ENCODE measurements at regions not wholly inside any gene's neighbourhood (a gene's known extent, or its start where the extent isn't known, plus 50 kb on each side); places are given as distances from the start of the nearest gene placed in this dataset.

DNA sequence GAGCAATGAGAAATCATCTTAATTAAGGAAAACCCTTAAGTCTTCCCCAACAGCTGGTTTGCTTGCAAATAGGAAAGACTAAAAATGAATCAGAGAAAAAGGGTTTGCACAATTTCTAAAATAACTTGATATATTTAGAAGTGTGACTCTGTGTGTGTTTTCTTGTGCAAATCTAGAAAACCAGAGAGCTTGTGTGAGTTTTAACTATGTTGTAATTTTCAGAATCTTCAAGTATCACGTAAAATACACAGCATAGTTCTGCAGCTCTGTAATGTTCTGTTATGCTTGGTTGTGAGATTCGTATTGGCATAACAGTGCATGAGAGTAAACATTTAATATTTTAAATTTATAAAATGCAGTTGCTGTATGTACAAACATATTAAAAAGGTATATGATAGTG, 74.7 kb upstream of the GAP43 start:
- no TSS peak for BruUV-seq (replicated peaks)
- no peak overlapping the region for H3K27ac Mint-ChIP-seq (ENCODE audit: low read depth, unreplicated experiment)
- no peaks in the 10 kb centered on the region for H3K36me3 Mint-ChIP-seq (ENCODE audit: insufficient read depth, unreplicated experiment)
- H3K4me3 Mint-ChIP-seq (ENCODE audit: unreplicated experiment), result no peak overlapping the region
- H3K27me3 Mint-ChIP-seq (ENCODE audit: insufficient read depth, unreplicated experiment), result peaks cover 18% of the 10 kb centered on the region
- TF ChIP-seq, protein P1, sequence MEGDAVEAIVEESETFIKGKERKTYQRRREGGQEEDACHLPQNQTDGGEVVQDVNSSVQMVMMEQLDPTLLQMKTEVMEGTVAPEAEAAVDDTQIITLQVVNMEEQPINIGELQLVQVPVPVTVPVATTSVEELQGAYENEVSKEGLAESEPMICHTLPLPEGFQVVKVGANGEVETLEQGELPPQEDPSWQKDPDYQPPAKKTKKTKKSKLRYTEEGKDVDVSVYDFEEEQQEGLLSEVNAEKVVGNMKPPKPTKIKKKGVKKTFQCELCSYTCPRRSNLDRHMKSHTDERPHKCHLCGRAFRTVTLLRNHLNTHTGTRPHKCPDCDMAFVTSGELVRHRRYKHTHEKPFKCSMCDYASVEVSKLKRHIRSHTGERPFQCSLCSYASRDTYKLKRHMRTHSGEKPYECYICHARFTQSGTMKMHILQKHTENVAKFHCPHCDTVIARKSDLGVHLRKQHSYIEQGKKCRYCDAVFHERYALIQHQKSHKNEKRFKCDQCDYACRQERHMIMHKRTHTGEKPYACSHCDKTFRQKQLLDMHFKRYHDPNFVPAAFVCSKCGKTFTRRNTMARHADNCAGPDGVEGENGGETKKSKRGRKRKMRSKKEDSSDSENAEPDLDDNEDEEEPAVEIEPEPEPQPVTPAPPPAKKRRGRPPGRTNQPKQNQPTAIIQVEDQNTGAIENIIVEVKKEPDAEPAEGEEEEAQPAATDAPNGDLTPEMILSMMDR (IDR thresholded peaks at IDR 0.05; ENCODE audit: unreplicated experiment), result no peak
- POLR2A ChIA-PET, result no interaction called here
- no peak for DNase-seq (ENCODE audit: unreplicated experiment)
- CTCF ChIA-PET, result no interaction called here
- no peaks in the 10 kb centered on the region for H3K4me1 Mint-ChIP-seq (ENCODE audit: insufficient read depth, unreplicated experiment)
- H3K9me3 Mint-ChIP-seq (ENCODE audit: unreplicated experiment), result no peaks in the 10 kb centered on the region
- intact Hi-C loops (cut with micrococcal nuclease), result no loop called here

DNA sequence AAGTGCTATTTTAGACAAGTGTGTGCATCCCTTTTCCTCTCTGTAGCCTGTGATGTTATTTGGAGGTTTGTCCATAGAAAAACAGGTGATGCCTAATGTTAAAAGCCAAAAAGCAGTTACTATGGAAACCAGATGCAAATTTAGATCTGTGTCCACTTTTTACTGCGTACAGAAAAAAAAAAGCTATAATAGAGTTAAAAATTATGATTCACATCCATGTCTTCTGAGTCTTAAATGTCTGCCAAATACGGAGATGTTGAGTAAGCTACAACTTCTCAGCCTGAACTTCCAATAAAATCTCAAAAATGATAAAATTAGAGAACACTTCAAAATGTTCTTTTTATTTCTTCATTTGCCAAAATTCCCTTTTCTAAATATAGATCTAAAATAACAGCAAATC, 74.2 kb upstream of the GAP43 start:
- H3K4me3 Mint-ChIP-seq (ENCODE audit: unreplicated experiment), result no peak overlapping the region
- BruUV-seq (replicated peaks), result no TSS peak
- POLR2A ChIA-PET, result no interaction called here
- no peaks in the 10 kb centered on the region for H3K9me3 Mint-ChIP-seq (ENCODE audit: unreplicated experiment)
- CTCF ChIA-PET, result no interaction called here
- H3K27me3 Mint-ChIP-seq (ENCODE audit: insufficient read depth, unreplicated experiment), result peaks cover 23% of the 10 kb centered on the region
- intact Hi-C loops (cut with micrococcal nuclease), result no loop called here
- no peak overlapping the region for H3K27ac Mint-ChIP-seq (ENCODE audit: low read depth, unreplicated experiment)
- H3K36me3 Mint-ChIP-seq (ENCODE audit: insufficient read depth, unreplicated experiment), result no peaks in the 10 kb centered on the region
- H3K4me1 Mint-ChIP-seq (ENCODE audit: insufficient read depth, unreplicated experiment), result no peaks in the 10 kb centered on the region
- no peak for DNase-seq (ENCODE audit: unreplicated experiment)
- TF ChIP-seq, protein P1 (IDR thresholded peaks at IDR 0.05; ENCODE audit: unreplicated experiment), result no peak

DNA sequence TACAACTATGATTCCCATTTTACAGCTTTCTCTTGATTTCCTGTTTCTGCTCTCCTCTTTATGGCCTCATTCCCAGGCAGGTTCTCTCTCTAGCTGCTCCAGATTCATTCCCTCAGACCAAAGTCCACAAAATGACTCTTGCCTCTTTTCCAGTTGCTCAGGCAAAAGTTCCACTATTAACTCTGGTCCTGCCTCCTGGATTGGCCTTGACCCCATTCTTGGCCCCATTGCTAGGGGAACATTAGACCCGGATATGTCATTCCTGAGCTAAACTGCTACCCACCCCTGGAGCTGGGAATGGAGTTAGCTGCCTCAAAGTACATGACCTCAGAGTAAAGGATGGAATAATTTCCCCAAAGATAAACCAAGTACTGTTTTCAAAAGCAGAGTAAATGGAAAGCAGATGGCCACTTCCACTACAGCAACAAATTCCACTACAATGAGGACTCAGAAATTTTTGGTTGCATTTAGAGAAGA, 73.0 kb upstream of the GAP43 start:
- no peaks in the 10 kb centered on the region for H3K9me3 Mint-ChIP-seq (ENCODE audit: unreplicated experiment)
- H3K27me3 Mint-ChIP-seq (ENCODE audit: insufficient read depth, unreplicated experiment), result peaks cover 24% of the 10 kb centered on the region
- no peaks in the 10 kb centered on the region for H3K36me3 Mint-ChIP-seq (ENCODE audit: insufficient read depth, unreplicated experiment)
- POLR2A ChIA-PET, result no interaction called here
- intact Hi-C loops (cut with micrococcal nuclease), result no loop called here
- no peak overlapping the region for H3K4me3 Mint-ChIP-seq (ENCODE audit: unreplicated experiment)
- TF ChIP-seq, protein P1 (IDR thresholded peaks at IDR 0.05; ENCODE audit: unreplicated experiment), result no peak
- no peak overlapping the region for H3K27ac Mint-ChIP-seq (ENCODE audit: low read depth, unreplicated experiment)
- BruUV-seq (replicated peaks), result no TSS peak
- CTCF ChIA-PET, result no interaction called here
- no peak for DNase-seq (ENCODE audit: unreplicated experiment)
- H3K4me1 Mint-ChIP-seq (ENCODE audit: insufficient read depth, unreplicated experiment), result no peaks in the 10 kb centered on the region

DNA sequence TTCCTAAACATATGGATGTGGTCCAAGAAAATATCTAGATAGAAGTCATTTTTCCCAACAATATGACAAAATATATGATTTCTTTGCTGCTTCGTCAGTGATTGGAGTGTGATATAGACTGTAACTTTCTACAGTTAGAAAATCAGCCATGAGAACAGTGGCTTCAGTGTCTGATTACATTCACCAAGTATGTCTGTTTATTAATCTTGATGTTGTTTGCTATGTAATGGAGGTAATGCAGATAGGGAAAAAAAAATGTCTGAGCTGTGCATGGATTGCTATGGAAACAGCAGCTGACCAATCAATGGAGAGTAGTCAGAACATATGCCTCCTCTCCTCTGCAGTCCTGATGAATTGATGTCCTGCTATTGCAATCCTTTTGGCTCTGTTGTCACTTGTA, 72.3 kb upstream of the GAP43 start:
- BruUV-seq (replicated peaks), result no TSS peak
- Mint-ChIP-seq H3K9me3 (ENCODE audit: unreplicated experiment) (no peaks in the 10 kb centered on the region), H3K36me3 (ENCODE audit: insufficient read depth, unreplicated experiment) (no peaks in the 10 kb centered on the region), H3K4me3 (ENCODE audit: unreplicated experiment) (no peak overlapping the region), H3K27me3 (ENCODE audit: insufficient read depth, unreplicated experiment) (peaks cover 24% of the 10 kb centered on the region), H3K4me1 (ENCODE audit: insufficient read depth, unreplicated experiment) (no peaks in the 10 kb centered on the region), H3K27ac (ENCODE audit: low read depth, unreplicated experiment) (no peak overlapping the region)
- intact Hi-C loops (cut with micrococcal nuclease), result no loop called here
- TF ChIP-seq, protein P1 (IDR thresholded peaks at IDR 0.05; ENCODE audit: unreplicated experiment), result no peak
- POLR2A ChIA-PET, result no interaction called here
- CTCF ChIA-PET, result interaction anchor here (0.6 to 0.7 kb wide), 2 partner anchors 333 to 1054 kb away, joined by 3 to 4 read pairs; no protein-coding TSS in a partner anchor
- DNase-seq (ENCODE audit: unreplicated experiment), result no peak
